Endothelial cell of umbilical vein (primary cell): ENCODE measurements at regions not wholly inside any gene's neighbourhood (a gene's known extent, or its start where the extent isn't known, plus 50 kb on each side); places are given as distances from the start of the nearest gene placed in this dataset.

Experiments used
- BruUV-seq: library from RNA; stranded (reverse); fragments of 400-500 nt; replicated peaks from 2 replicates; lab custom pipeline; 2021; lab: Mats Ljungman, UMichigan
- CTCF ChIA-PET: fragments of 300-600, 350-600 bp; sonication (Branson Sonifier 250); formaldehyde crosslinking; loops from one replicate; lab custom pipeline; 2021; ENCODE audit warnings: antibody characterized with exemption, inconsistent platforms; lab: Charles Lee
- POLR2A ChIA-PET: fragments of 300-600, 350-600 bp; sonication (Branson Sonifier 250); formaldehyde crosslinking; loops from one replicate; lab custom pipeline; 2021; ENCODE audit warnings: antibody characterized with exemption, inconsistent platforms; lab: Charles Lee
- DNase-seq: peaks from one replicate; pipeline ENCODE4 v3.0.0-alpha.2; 2011; ENCODE audit warnings: low read depth, low spot score
- FAIRE-seq: peaks from 2 replicates; lab custom pipeline; 2011; peaks lifted over from hg19 to GRCh38; lab: Jason Lieb, UNC
- H2AFZ ChIP-seq: 2 replicates; pipeline ENCODE4 v1.6.0; 2012; ENCODE audit warnings: low read depth, low read length, control low read depth, inconsistent platforms
- H3K27ac ChIP-seq: 2 replicates; pipeline ENCODE4 v1.5.1; 2011; ENCODE audit warnings: low read depth, mild to moderate bottlenecking, control low read depth, low read length, moderate library complexity; ENCODE audit not compliant: insufficient read depth
- H3K27me3 ChIP-seq, 2 experiments: 2 replicates each; pipeline versions ENCODE4 v1.6.0 to v1.6.1; 2011; ENCODE audit warnings: low read length in 2 of 2, mixed read lengths in 1 of 2; ENCODE audit not compliant: control insufficient read depth in 2 of 2, insufficient read depth in 2 of 2
- H3K36me3 ChIP-seq, 2 experiments: 2 replicates in 1 of 2; 3 replicates in 1 of 2; pipeline ENCODE4 v1.5.1; 2011; ENCODE audit warnings: low read length in 2 of 2, mild to moderate bottlenecking in 1 of 2, moderate library complexity in 1 of 2; ENCODE audit not compliant: control insufficient read depth in 2 of 2, insufficient read depth in 2 of 2; ENCODE audit errors: extremely low read depth in 1 of 2
- H3K4me1 ChIP-seq: 3 replicates; pipeline ENCODE4 v1.5.1; 2011; ENCODE audit warnings: mild to moderate bottlenecking, low read length; ENCODE audit not compliant: control insufficient read depth, insufficient read depth; ENCODE audit errors: extremely low read depth
- H3K4me2 ChIP-seq: 2 replicates; pipeline ENCODE4 v1.6.1; 2011; ENCODE audit warnings: low read length, control low read depth, mixed read lengths; ENCODE audit not compliant: insufficient read depth
- H3K4me3 ChIP-seq, 3 experiments: fragments of 200-600 bp in 1 of 3; sonication (generic), shearing (Covaris generic) in 1 of 3; replicated peaks in 1 of 3; 2 replicates each; pipeline ENCODE4 v1.5.1; 2011 to 2016; ENCODE audit warnings: control low read depth in 3 of 3, low read length in 3 of 3, mild to moderate bottlenecking in 2 of 3, inconsistent platforms in 1 of 3, low read depth in 1 of 3, moderate library complexity in 1 of 3; ENCODE audit not compliant: insufficient read depth in 1 of 3
- H3K79me2 ChIP-seq: 2 replicates; pipeline ENCODE4 v1.6.0; 2012; ENCODE audit warnings: low read length, inconsistent platforms; ENCODE audit not compliant: control insufficient read depth, insufficient read depth
- H3K9ac ChIP-seq: replicated peaks from 2 replicates; pipeline ENCODE3; 2011; ENCODE audit warnings: low read length, control low read depth; ENCODE audit not compliant: insufficient read depth; ENCODE audit errors: extremely low read depth
- H3K9me1 ChIP-seq: replicated peaks from 3 replicates; pipeline ENCODE4 v1.6.0; 2011; ENCODE audit warnings: mild to moderate bottlenecking, low read length; ENCODE audit not compliant: control insufficient read depth, insufficient read depth; ENCODE audit errors: extremely low read depth
- H3K9me3 ChIP-seq: replicated peaks from 2 replicates; pipeline ENCODE4 v1.5.1; 2012; ENCODE audit warnings: low read length, inconsistent platforms; ENCODE audit not compliant: control insufficient read depth, insufficient read depth
- H4K20me1 ChIP-seq: replicated peaks from 2 replicates; pipeline ENCODE3; 2011; ENCODE audit warnings: mild to moderate bottlenecking, low read length; ENCODE audit not compliant: control insufficient read depth, insufficient read depth; ENCODE audit errors: extremely low read depth
- EZH2 ChIP-seq: IDR thresholded peaks from 2 replicates; pipeline ENCODE4 v1.6.1; 2012; ENCODE audit warnings: borderline replicate concordance, low read depth, mild to moderate bottlenecking, moderate library complexity, low read length, inconsistent platforms; ENCODE audit not compliant: severe bottlenecking
- FOS ChIP-seq: IDR thresholded peaks from 2 replicates; pipeline ENCODE4 v1.6.1; 2011; ENCODE audit warnings: mild to moderate bottlenecking, low read length, moderate library complexity, borderline replicate concordance; ENCODE audit not compliant: insufficient read depth
- GATA2 ChIP-seq: IDR thresholded peaks from 2 replicates; pipeline ENCODE4 v1.7.0; 2011; ENCODE audit warnings: low read depth, mild to moderate bottlenecking, moderate library complexity, mixed read lengths, low read length; ENCODE audit not compliant: insufficient read length, insufficient read depth
- JUN ChIP-seq: IDR thresholded peaks from 2 replicates; pipeline ENCODE4 v1.6.1; 2011; ENCODE audit warnings: borderline replicate concordance, low read depth; ENCODE audit not compliant: insufficient read length, insufficient read depth
- MYC ChIP-seq: IDR thresholded peaks from one replicate; pipeline ENCODE4 v1.6.1; 2011; ENCODE audit warnings: mild to moderate bottlenecking, low read depth, low read length
- POLR2A ChIP-seq: IDR thresholded peaks from 2 replicates; pipeline ENCODE4 v1.6.1; 2012; ENCODE audit warnings: low read depth, mild to moderate bottlenecking, control low read depth, low read length
- POLR2AphosphoS5 ChIP-seq: IDR thresholded peaks from 2 replicates; pipeline ENCODE4 v1.6.1; 2012; ENCODE audit warnings: low read depth, mild to moderate bottlenecking, control low read depth, low read length, moderate library complexity; ENCODE audit not compliant: insufficient read depth
- dilution Hi-C: fragments of 300-500 bp; cut with MboI; formaldehyde crosslinking; loops from one replicate; pipeline ENCODE4 v1.15.0; 2019; ENCODE audit warnings: low sequenced_read_pairs; ENCODE audit not compliant: extremely low pct_ligation_motif_present
- intact Hi-C: fragments of 100-400 bp; cut with micrococcal nuclease; formaldehyde crosslinking; loops from one replicate; pipeline ENCODE4 v1.10.0; 2022
- TF ChIP-seq, protein P1 (sequence below): IDR thresholded peaks from 2 replicates; pipeline ENCODE4 v1.6.1; 2011; ENCODE audit not compliant: insufficient read depth, insufficient read length
- TF ChIP-seq, protein P2 (sequence below), 2 donors: IDR thresholded peaks; 1 replicate in 1 of 2; 2 replicates in 1 of 2; pipeline ENCODE4 v1.5.1; 2011; ENCODE audit warnings: low read length in 2 of 2, mild to moderate bottlenecking in 2 of 2, moderate library complexity in 2 of 2, control low read depth in 1 of 2, inconsistent platforms in 1 of 2, low read depth in 1 of 2; ENCODE audit not compliant: insufficient read depth in 1 of 2; ENCODE audit errors: extremely low read depth in 1 of 2

DNA sequence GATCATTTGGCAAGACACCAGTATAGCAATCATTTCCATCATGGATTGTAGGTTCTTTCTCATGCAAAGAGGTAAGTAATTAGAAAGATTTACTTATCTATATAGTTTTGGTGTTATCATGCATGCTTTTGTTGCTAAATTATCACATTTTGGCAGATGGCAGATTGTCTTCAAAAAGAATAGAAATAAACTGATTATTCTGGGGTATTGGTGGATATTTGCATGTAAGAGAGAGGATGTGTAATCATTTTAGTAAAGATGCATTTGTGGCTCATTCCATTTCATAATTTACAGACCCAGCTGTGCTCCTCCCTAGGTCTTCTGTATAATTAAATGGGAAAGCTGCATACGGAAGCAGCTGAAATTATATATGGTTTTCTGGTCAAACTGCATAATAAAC, 875.7 kb upstream of the ANO3 start:
- no peaks in the 10 kb centered on the region for H3K4me1 ChIP-seq
- no peaks in the 10 kb centered on the region for H3K27me3 ChIP-seq
- no peaks in the 10 kb centered on the region for H3K36me3 ChIP-seq
- intact Hi-C loops (no loop called here), dilution Hi-C loops (no loop called here)
- DNase-seq (no peak), FAIRE-seq (no peak)
- no peak overlapping the region for H3K4me2 ChIP-seq
- TF ChIP-seq, protein P1, sequence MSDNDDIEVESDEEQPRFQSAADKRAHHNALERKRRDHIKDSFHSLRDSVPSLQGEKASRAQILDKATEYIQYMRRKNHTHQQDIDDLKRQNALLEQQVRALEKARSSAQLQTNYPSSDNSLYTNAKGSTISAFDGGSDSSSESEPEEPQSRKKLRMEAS, result no peak
- TF ChIP-seq GATA2, result no peak
- no peak for TF ChIP-seq MYC
- TF ChIP-seq POLR2AphosphoS5, result no peak
- no peak for TF ChIP-seq POLR2A
- TF ChIP-seq, protein P2, sequence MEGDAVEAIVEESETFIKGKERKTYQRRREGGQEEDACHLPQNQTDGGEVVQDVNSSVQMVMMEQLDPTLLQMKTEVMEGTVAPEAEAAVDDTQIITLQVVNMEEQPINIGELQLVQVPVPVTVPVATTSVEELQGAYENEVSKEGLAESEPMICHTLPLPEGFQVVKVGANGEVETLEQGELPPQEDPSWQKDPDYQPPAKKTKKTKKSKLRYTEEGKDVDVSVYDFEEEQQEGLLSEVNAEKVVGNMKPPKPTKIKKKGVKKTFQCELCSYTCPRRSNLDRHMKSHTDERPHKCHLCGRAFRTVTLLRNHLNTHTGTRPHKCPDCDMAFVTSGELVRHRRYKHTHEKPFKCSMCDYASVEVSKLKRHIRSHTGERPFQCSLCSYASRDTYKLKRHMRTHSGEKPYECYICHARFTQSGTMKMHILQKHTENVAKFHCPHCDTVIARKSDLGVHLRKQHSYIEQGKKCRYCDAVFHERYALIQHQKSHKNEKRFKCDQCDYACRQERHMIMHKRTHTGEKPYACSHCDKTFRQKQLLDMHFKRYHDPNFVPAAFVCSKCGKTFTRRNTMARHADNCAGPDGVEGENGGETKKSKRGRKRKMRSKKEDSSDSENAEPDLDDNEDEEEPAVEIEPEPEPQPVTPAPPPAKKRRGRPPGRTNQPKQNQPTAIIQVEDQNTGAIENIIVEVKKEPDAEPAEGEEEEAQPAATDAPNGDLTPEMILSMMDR (IDR thresholded peaks at IDR 0.05; ENCODE audit: extremely low read depth in 1 of 2, insufficient read depth in 1 of 2, low read depth in 1 of 2, low read length in 2 of 2), result no peak
- no peak for TF ChIP-seq FOS
- TF ChIP-seq JUN, result no peak
- no peak for TF ChIP-seq EZH2
- no peak overlapping the region for H3K27ac ChIP-seq
- H3K9ac ChIP-seq, result no peak overlapping the region
- no peak overlapping the region for H2AFZ ChIP-seq
- H3K4me3 ChIP-seq, result no peak overlapping the region
- CTCF ChIA-PET, result no interaction called here
- no TSS peak for BruUV-seq
- H3K9me3 ChIP-seq, result peaks cover 2% of the 10 kb centered on the region
- H3K9me1 ChIP-seq, result no peaks in the 10 kb centered on the region
- H3K79me2 ChIP-seq, result no peaks in the 10 kb centered on the region
- POLR2A ChIA-PET, result no interaction called here
- H4K20me1 ChIP-seq, result no peaks in the 10 kb centered on the region
